Right ventricle myocardium inferior (tissue), 1 donor: ENCODE measurements at regions not wholly inside any gene's neighbourhood (a gene's known extent, or its start where the extent isn't known, plus 50 kb on each side); places are given as distances from the start of the nearest gene placed in this dataset.

Experiments
- ATAC-seq: fragments of 200-7000 bp; cut with Tn5 transposase; one replicate; pipeline ENCODE4 v1.9.1; 2020; ENCODE audit warnings: mild to moderate bottlenecking, moderate library complexity
- DNase-seq: peaks from one replicate; pipeline ENCODE4 v3.0.0; 2021; ENCODE audit errors: missing footprints
- intact Hi-C: fragments of 100-400 bp; cut with DNase I; formaldehyde crosslinking; loops from one replicate; pipeline ENCODE4 v1.11.0; 2022
- donor health status: DM: no; HTN: yes; CAD: no; lungs with severe emphysema.

DNA sequence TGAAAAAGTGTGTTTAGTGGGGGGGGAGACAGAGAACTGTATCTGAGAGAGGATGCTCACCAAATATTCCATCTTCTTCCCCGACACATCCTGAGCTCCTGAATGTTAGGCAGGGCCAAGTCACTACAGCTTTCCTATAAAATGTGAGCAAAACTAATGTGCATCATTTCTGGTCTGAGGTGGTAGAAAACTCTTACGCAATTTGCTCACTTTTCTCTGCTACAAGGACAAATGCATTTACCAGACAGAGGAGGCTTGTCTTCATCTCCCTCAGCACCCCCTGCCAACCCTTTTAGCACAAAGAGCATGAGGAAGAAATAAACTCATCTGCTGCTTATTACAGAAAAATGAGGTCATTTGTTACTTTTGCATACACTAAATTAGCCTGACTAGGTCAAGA, 554.0 kb downstream of the RNF144A start:
- intact Hi-C loops = no loop called here
- no peak for DNase-seq
- ATAC-seq = no peak

DNA sequence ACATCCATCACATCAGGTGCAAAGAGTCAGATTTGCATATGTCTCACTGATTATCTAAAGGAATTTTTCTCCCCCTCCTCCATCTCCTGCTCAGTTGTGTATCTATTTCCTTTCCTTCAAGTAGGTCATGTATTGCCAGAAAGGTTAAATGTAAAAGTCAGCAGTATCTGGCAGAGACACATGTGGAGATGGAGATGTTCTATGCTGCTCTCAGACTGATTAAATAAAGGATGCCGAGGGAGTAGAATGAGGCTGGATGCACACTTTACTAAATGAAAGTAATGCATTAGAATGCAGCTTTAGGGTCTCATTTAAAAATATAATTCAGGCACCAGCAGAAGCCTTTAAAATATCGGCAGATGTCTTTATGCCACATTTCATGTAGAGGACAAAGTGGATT, 555.3 kb downstream of the RNF144A start:
- ATAC-seq (no peak), DNase-seq (no peak)
- intact Hi-C loops = no loop called here

GRCh38 chr2:7473135-7473771, 556.0 kb downstream of the RNF144A start:
- ATAC-seq (no peak), DNase-seq (no peak)
- intact Hi-C loops = no loop called here

- intact Hi-C loops = no loop called here
- ATAC-seq (no peak), DNase-seq (no peak)
Observed at GRCh38 chr2:7476371-7476770, 559.2 kb downstream of the RNF144A start.

GRCh38 chr2:7479603-7480002, 562.4 kb downstream of the RNF144A start:
- intact Hi-C loops = no loop called here

GRCh38 chr2:7480431-7480830, 563.2 kb downstream of the RNF144A start:
- ATAC-seq (no peak), DNase-seq (no peak)
- intact Hi-C loops = no loop called here

More at GRCh38 chr2:7479603-7480002, 562.4 kb downstream of the RNF144A start:
- DNase-seq (no peak), ATAC-seq (no peak)

DNA sequence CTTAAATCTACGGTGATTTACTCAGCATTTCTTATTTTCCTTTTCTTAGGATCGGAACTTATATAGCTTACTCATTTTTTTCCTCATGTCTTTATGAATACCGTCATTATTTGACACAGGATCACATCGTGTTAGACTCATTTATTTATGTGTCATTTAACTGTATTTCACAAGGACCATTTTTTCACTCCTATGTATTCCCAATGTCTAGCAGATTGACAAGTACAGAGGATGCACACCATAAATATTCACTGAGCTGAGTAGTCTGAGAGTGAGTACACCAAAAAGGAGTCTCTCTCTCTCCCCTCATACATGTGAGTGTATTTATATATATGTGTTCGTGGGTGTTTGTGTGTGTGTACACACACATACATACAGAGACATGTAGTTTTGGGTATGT, 573.5 kb downstream of the RNF144A start:
- ATAC-seq (no peak), DNase-seq (no peak)
- intact Hi-C loops = no loop called here

DNA sequence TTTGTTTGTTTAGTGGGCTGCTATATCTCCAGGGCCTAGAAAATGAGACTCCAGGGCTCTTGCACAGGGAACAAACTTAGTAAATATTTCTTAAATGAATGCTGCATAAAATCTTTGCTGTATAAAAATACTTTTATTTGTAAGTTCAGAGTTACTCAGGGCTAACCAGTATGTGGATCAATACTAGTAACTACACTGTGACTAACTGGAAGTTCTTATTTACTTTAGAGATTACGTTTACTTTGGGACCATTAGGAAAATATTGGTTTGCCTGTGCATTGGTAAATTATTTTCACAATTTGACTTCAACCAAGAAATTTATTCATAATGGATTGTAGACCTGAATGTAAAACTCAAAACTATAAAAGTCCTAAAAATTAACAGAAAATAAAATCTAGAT, 575.5 kb downstream of the RNF144A start:
- intact Hi-C loops = no loop called here
- DNase-seq (no peak), ATAC-seq (no peak)

- intact Hi-C loops = no loop called here
- DNase-seq = no peak
- no peak for ATAC-seq
Observed at GRCh38 chr2:7497178-7497577, 580.0 kb downstream of the RNF144A start.

DNA sequence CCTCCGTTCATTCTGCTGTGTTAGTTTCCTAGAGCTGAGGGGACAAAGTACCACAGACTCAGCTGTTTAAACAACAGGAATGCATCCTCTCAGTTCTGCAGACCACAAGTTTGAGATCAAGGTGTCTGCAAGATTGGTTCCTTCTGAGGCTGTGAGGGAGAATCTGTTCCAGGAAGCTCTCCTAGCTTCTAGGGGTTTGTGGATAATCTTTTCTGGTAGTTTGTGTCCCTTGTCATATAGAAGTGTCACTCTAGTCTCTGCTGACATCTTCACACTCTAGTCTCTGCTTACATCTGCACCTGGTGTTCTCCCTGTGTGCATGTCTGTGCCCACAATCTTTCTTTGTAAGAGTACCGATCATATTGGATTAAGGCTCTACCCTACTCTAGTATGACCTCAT, 581.8 kb downstream of the RNF144A start:
- DNase-seq (no peak), ATAC-seq (no peak)
- intact Hi-C loops = no loop called here

DNA sequence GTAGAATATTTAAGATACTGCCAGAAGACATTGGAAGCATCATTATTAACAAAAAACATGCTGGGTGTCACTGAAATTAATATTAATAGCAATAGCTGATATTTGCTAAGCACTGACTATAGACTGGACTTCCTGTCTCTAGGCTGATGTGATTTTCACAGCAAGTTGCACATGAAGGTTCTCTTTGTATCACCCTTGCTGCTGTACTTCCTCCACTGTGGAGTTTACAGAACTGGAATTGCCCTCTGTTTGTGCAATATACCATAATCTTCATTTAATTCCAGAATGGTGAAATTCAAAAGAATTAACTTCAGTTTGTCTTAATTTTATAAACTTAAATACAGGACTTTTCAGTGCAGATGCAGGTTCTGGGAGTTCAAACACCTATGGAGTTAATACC, 585.1 kb downstream of the RNF144A start:
- DNase-seq (no peak), ATAC-seq (no peak)
- intact Hi-C loops = no loop called here

- intact Hi-C loops = no loop called here
- no peak for ATAC-seq
- no peak for DNase-seq
Observed at GRCh38 chr2:7508296-7508943, 591.2 kb downstream of the RNF144A start.

- intact Hi-C loops = no loop called here
- no peak for DNase-seq
- no peak for ATAC-seq
Observed at GRCh38 chr2:7510353-7510752, 593.1 kb downstream of the RNF144A start.

- DNase-seq (no peak), ATAC-seq (no peak)
- intact Hi-C loops = no loop called here
Observed at GRCh38 chr2:7513834-7514233, 596.6 kb downstream of the RNF144A start.

- intact Hi-C loops = no loop called here
- DNase-seq (no peak), ATAC-seq (no peak)
Observed at GRCh38 chr2:7515327-7515726, 598.1 kb downstream of the RNF144A start.

DNA sequence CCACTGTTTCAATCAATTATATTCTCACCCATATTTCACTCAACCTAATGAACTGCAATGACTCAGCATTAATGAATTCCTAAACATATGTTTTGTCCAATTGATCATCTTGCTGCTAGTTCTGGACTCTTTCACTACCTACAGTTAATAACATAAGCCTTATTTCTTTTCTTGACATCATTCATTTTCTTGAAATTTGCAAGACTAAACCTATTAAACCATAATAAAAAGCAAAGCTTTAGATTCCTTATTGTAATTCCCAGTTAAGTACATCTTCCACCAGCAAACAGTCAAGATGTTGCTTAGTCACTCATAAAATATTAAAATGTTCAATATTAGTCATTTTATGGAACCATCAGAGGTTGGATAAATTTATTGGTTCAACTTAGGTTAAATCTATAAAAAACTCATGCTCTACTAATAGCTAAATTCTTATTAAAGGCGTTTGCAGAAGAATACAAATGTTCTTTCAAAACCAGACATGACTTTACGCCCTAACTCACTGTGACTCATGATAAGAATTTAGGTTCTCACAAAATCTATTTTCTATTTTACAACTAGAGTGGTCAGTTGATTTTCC, 599.4 kb downstream of the RNF144A start:
- DNase-seq = no peak
- no peak for ATAC-seq
- intact Hi-C loops = no loop called here

- ATAC-seq (no peak), DNase-seq (no peak)
- intact Hi-C loops = no loop called here
Observed at GRCh38 chr2:7517088-7517487, 599.9 kb downstream of the RNF144A start.

GRCh38 chr2:7517851-7518250, 600.6 kb downstream of the RNF144A start:
- ATAC-seq (no peak), DNase-seq (no peak)
- intact Hi-C loops = no loop called here

- intact Hi-C loops = no loop called here
- DNase-seq (no peak), ATAC-seq (no peak)
Observed at GRCh38 chr2:7523481-7524120, 606.4 kb downstream of the RNF144A start.

DNA sequence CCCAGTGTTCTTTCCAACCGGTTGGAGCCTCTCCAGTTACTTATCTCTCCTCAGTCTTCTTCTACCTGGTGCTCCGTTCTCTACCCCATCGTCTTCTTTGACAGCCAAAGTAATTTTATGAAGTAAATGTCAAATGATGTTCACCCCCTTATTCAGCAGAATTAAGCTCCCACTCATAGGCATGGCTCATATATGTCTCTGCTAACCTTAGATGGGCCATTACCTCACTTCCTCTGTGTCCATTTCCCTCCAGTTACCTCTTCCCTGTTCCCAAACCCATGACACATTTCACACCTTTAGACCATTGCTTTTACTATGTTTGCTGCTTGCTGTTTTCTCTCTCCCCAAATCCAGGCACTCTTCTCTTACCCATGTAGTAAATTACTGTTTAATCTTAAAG, 607.0 kb downstream of the RNF144A start:
- DNase-seq = no peak
- no peak for ATAC-seq
- intact Hi-C loops = no loop called here
